ENCODE measurements at regions not wholly inside any gene's neighbourhood (a gene's known extent, or its start where the extent isn't known, plus 50 kb on each side); places are given as distances from the start of the nearest gene placed in this dataset.

DNA sequence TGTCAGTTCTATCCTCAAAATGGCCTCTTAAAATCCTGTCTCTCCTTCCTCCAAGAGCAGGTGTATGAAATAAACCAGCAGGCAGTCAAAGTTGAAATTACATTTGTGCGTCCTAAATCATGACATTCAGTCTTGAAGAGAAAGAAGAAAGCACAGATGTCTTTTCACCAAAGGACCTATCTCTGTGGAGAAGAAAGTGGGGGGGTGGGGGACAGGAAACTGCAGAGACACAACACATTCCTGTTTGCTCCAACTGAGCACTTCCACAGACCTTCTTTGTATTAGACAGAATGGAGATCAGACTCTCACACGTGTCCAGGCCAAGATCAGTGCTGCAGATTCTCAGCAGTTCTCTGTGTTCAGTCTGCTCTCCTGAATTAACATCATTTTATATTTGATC is 471.9 kb upstream of the RGMB start:
- H3K4me1 ChIP-seq (ENCODE audit: low read depth, poor library complexity, severe bottlenecking) = no peaks in the 10 kb centered on the region
- H3K27ac ChIP-seq = no peak overlapping the region
- TF ChIP-seq, protein P1, sequence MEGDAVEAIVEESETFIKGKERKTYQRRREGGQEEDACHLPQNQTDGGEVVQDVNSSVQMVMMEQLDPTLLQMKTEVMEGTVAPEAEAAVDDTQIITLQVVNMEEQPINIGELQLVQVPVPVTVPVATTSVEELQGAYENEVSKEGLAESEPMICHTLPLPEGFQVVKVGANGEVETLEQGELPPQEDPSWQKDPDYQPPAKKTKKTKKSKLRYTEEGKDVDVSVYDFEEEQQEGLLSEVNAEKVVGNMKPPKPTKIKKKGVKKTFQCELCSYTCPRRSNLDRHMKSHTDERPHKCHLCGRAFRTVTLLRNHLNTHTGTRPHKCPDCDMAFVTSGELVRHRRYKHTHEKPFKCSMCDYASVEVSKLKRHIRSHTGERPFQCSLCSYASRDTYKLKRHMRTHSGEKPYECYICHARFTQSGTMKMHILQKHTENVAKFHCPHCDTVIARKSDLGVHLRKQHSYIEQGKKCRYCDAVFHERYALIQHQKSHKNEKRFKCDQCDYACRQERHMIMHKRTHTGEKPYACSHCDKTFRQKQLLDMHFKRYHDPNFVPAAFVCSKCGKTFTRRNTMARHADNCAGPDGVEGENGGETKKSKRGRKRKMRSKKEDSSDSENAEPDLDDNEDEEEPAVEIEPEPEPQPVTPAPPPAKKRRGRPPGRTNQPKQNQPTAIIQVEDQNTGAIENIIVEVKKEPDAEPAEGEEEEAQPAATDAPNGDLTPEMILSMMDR (conservative IDR thresholded peaks at IDR 0.05; ENCODE audit: low read depth, low read length) = no peak
- no peaks in the 10 kb centered on the region for H3K27me3 ChIP-seq (ENCODE audit: insufficient read depth, low read depth)
- H3K9ac ChIP-seq = no peak overlapping the region
- H4K20me1 ChIP-seq (ENCODE audit: insufficient read depth) = no peaks in the 10 kb centered on the region
- H2AFZ ChIP-seq (ENCODE audit: low read depth) = no peak overlapping the region
- no peak overlapping the region for H3K4me3 ChIP-seq (IDR thresholded peaks at IDR 0.05; ENCODE audit: insufficient read depth, low read depth, low read length)
- no peaks in the 10 kb centered on the region for H3K79me2 ChIP-seq (ENCODE audit: insufficient read depth, low read depth)
- H3K36me3 ChIP-seq (ENCODE audit: insufficient read depth) = no peaks in the 10 kb centered on the region
- no peak overlapping the region for H3K4me2 ChIP-seq

DNA sequence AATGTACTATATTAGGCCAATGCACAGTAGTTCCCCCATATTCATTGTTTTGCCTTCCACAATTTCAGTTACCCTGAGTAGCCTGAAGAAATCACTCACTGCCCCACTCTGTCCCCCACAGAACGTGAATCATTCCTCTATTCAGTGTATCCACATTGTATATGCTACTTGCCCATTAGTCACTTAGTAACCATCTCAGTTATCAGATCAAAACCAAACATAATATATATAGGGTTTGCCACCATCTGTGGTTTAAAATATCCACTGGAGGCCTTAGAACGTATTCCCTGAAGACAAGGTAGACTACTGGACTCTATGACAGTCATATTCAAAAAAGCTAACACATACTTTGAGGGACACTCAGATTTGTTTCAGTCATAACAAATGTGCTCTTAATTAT is 465.7 kb upstream of the RGMB start:
- TF ChIP-seq, protein P1 (conservative IDR thresholded peaks at IDR 0.05; ENCODE audit: low read depth, low read length) = no peak

DNA sequence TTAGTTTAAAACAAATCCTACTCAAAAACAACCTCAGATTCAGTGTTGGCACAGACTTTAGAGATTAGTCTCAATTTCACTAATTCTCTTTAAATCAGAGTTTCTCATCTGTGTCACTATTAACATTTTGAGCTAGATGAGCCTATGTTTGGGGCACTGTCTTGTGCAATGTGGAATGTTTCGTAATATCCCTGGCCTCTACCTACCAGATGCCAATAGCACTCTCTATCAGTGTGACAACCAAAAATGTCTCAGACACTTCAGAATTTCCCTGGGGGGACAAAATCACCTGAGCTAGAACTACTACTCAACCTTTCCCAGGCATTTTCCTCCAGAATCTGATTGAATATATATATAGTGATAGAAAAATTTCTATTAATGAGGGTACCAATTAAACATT is 465.2 kb upstream of the RGMB start:
- TF ChIP-seq, protein P1 (conservative IDR thresholded peaks at IDR 0.05; ENCODE audit: low read depth, low read length) = no peak
- no peak overlapping the region for H3K27ac ChIP-seq
- H4K20me1 ChIP-seq (ENCODE audit: insufficient read depth) = no peaks in the 10 kb centered on the region
- H3K79me2 ChIP-seq (ENCODE audit: insufficient read depth, low read depth) = no peaks in the 10 kb centered on the region
- H3K9ac ChIP-seq = no peak overlapping the region
- H3K4me3 ChIP-seq (IDR thresholded peaks at IDR 0.05; ENCODE audit: insufficient read depth, low read depth, low read length) = no peak overlapping the region
- no peaks in the 10 kb centered on the region for H3K4me1 ChIP-seq (ENCODE audit: low read depth, poor library complexity, severe bottlenecking)
- no peak overlapping the region for H3K4me2 ChIP-seq
- H3K36me3 ChIP-seq (ENCODE audit: insufficient read depth) = no peaks in the 10 kb centered on the region
- H3K27me3 ChIP-seq (ENCODE audit: insufficient read depth, low read depth) = no peaks in the 10 kb centered on the region
- no peak overlapping the region for H2AFZ ChIP-seq (ENCODE audit: low read depth)

More for the DNA sequence above, 465.7 kb upstream of the RGMB start:
- Histone ChIP-seq H3K4me1 (ENCODE audit: low read depth, poor library complexity, severe bottlenecking) (no peaks in the 10 kb centered on the region), H3K9ac (no peak overlapping the region), H3K4me3 (IDR thresholded peaks at IDR 0.05; ENCODE audit: insufficient read depth, low read depth, low read length) (no peak overlapping the region), H4K20me1 (ENCODE audit: insufficient read depth) (no peaks in the 10 kb centered on the region), H3K4me2 (no peak overlapping the region), H3K27me3 (ENCODE audit: insufficient read depth, low read depth) (no peaks in the 10 kb centered on the region), H2AFZ (ENCODE audit: low read depth) (no peak overlapping the region), H3K36me3 (ENCODE audit: insufficient read depth) (no peaks in the 10 kb centered on the region), H3K27ac (no peak overlapping the region), H3K79me2 (ENCODE audit: insufficient read depth, low read depth) (no peaks in the 10 kb centered on the region)

DNA sequence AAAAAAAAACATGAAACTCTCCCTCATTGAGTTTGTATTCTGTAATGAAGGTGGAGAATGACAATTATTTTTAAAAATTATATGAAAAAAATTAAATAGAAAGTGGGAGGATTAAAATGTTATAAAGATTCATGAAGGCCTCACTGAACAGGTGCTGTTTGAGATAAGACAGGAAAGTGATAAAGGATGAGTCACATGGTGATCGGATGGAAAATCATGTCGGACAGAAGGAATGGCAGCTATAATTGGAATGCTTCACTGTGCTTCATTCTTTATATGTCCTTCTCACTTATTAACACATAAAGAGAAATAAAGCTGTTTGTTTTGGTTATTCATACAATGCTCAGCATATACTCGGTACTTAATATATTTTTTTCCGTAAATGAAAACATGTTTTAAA is 464.5 kb upstream of the RGMB start:
- no peaks in the 10 kb centered on the region for H3K79me2 ChIP-seq (ENCODE audit: insufficient read depth, low read depth)
- no peaks in the 10 kb centered on the region for H3K36me3 ChIP-seq (ENCODE audit: insufficient read depth)
- H3K4me1 ChIP-seq (ENCODE audit: low read depth, poor library complexity, severe bottlenecking) = no peaks in the 10 kb centered on the region
- H3K4me3 ChIP-seq (IDR thresholded peaks at IDR 0.05; ENCODE audit: insufficient read depth, low read depth, low read length) = no peak overlapping the region
- H3K27me3 ChIP-seq (ENCODE audit: insufficient read depth, low read depth) = no peaks in the 10 kb centered on the region
- TF ChIP-seq, protein P1 (conservative IDR thresholded peaks at IDR 0.05; ENCODE audit: low read depth, low read length) = no peak
- no peak overlapping the region for H3K9ac ChIP-seq
- H2AFZ ChIP-seq (ENCODE audit: low read depth) = no peak overlapping the region
- H3K27ac ChIP-seq = no peak overlapping the region
- H4K20me1 ChIP-seq (ENCODE audit: insufficient read depth) = no peaks in the 10 kb centered on the region
- H3K4me2 ChIP-seq = no peak overlapping the region

Measured in KMS-11 (cell line).